RWPE2 (cell line): ENCODE measurements at regions not wholly inside any gene's neighbourhood (a gene's known extent, or its start where the extent isn't known, plus 50 kb on each side); places are given as distances from the start of the nearest gene placed in this dataset.

Experiments
- ATAC-seq: fragments of 200-7000 bp; cut with Tn5 transposase; 3 replicates; pipeline ENCODE4 v1.9.1; 2021; ENCODE audit warnings: low read depth
- DNase-seq: peaks from one replicate; pipeline ENCODE4 v3.0.0-alpha.2; 2020; ENCODE audit warnings: low spot score
- H3K27ac ChIP-seq: fragments of 450-650 bp; 2 replicates; pipeline ENCODE4 v1.5.1; 2017; ENCODE audit warnings: mild to moderate bottlenecking; ENCODE audit not compliant: poor library complexity, severe bottlenecking
- H3K27me3 ChIP-seq: fragments of 250-450 bp; sonication (Bioruptor Pico); 2 replicates; pipeline ENCODE4 v1.5.1; 2021; ENCODE audit warnings: mild to moderate bottlenecking, moderate library complexity; ENCODE audit not compliant: insufficient read depth, poor library complexity, severe bottlenecking
- H3K36me3 ChIP-seq: fragments of 250-450 bp; sonication (Bioruptor Pico); 2 replicates; pipeline ENCODE4 v1.5.1; 2020; ENCODE audit warnings: low read depth, mild to moderate bottlenecking, moderate library complexity
- H3K4me1 ChIP-seq: fragments of 250-450 bp; sonication (Bioruptor Pico); 2 replicates; pipeline ENCODE4 v1.5.1; 2021; ENCODE audit warnings: mild to moderate bottlenecking, moderate library complexity; ENCODE audit not compliant: insufficient read depth, poor library complexity, severe bottlenecking
- H3K4me3 ChIP-seq: fragments of 250-450 bp; sonication (Bioruptor Pico); 2 replicates; pipeline ENCODE4 v1.5.1; 2021; ENCODE audit warnings: mild to moderate bottlenecking, moderate library complexity; ENCODE audit not compliant: severe bottlenecking
- H3K9me3 ChIP-seq: fragments of 250-450 bp; sonication (Bioruptor Pico); 2 replicates; pipeline ENCODE4 v1.5.1; 2021; ENCODE audit warnings: mild to moderate bottlenecking, moderate library complexity; ENCODE audit not compliant: severe bottlenecking
- TF ChIP-seq, protein P1 (sequence below): fragments of 450-650 bp; IDR thresholded peaks from one replicate; pipeline ENCODE4 v1.5.1; 2017; ENCODE audit warnings: mild to moderate bottlenecking, moderate library complexity; ENCODE audit not compliant: poor library complexity, severe bottlenecking

GRCh38 chr5:124481419-124481818 lies 265.0 kb downstream of the ZNF608 start:
- Histone ChIP-seq H3K9me3 (no peaks in the 10 kb centered on the region), H3K36me3 (no peaks in the 10 kb centered on the region), H3K27ac (no peak overlapping the region), H3K4me3 (no peak overlapping the region), H3K27me3 (no peaks in the 10 kb centered on the region), H3K4me1 (no peaks in the 10 kb centered on the region)
- DNase-seq (no peak), ATAC-seq (no peak)
- TF ChIP-seq, protein P1, sequence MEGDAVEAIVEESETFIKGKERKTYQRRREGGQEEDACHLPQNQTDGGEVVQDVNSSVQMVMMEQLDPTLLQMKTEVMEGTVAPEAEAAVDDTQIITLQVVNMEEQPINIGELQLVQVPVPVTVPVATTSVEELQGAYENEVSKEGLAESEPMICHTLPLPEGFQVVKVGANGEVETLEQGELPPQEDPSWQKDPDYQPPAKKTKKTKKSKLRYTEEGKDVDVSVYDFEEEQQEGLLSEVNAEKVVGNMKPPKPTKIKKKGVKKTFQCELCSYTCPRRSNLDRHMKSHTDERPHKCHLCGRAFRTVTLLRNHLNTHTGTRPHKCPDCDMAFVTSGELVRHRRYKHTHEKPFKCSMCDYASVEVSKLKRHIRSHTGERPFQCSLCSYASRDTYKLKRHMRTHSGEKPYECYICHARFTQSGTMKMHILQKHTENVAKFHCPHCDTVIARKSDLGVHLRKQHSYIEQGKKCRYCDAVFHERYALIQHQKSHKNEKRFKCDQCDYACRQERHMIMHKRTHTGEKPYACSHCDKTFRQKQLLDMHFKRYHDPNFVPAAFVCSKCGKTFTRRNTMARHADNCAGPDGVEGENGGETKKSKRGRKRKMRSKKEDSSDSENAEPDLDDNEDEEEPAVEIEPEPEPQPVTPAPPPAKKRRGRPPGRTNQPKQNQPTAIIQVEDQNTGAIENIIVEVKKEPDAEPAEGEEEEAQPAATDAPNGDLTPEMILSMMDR, result no peak

GRCh38 chr5:124480964-124481363 lies 265.5 kb downstream of the ZNF608 start:
- DNase-seq (no peak), ATAC-seq (no peak)
- no peaks in the 10 kb centered on the region for H3K27me3 ChIP-seq
- H3K4me1 ChIP-seq, result no peaks in the 10 kb centered on the region
- H3K9me3 ChIP-seq, result no peaks in the 10 kb centered on the region
- no peak overlapping the region for H3K27ac ChIP-seq
- H3K4me3 ChIP-seq, result no peak overlapping the region
- TF ChIP-seq, protein P1, result no peak
- H3K36me3 ChIP-seq, result no peaks in the 10 kb centered on the region

DNA sequence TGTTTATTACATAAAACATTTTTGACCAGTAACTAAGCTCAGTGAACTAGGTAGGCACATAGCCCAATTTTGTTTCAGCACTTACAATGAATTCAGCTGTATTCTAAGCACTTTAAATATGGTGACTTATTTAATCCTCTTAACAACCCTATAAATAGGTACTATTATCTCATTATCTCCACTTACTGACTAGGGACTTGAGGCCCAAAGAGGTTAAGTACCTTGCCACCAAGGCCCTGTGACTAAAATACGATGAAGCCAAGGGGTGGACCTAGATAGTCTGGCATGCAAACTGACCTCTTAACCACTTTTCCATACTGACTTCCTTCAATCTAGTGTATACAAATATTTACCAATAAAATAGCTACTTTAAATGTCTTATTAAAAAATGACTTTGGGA lies 266.4 kb downstream of the ZNF608 start:
- TF ChIP-seq, protein P1, result no peak
- Histone ChIP-seq H3K4me1 (no peaks in the 10 kb centered on the region), H3K9me3 (no peaks in the 10 kb centered on the region)

GRCh38 chr5:124478264-124478663 lies 268.2 kb downstream of the ZNF608 start:
- Histone ChIP-seq H3K27me3 (no peaks in the 10 kb centered on the region), H3K4me3 (no peak overlapping the region), H3K9me3 (no peaks in the 10 kb centered on the region), H3K36me3 (no peaks in the 10 kb centered on the region), H3K27ac (no peak overlapping the region), H3K4me1 (no peaks in the 10 kb centered on the region)
- TF ChIP-seq, protein P1, result no peak
- no peak for ATAC-seq
- DNase-seq, result no peak

More for the DNA sequence above, 266.4 kb downstream of the ZNF608 start:
- no peak overlapping the region for H3K27ac ChIP-seq
- no peaks in the 10 kb centered on the region for H3K27me3 ChIP-seq
- DNase-seq (no peak), ATAC-seq (no peak)
- no peaks in the 10 kb centered on the region for H3K36me3 ChIP-seq
- no peak overlapping the region for H3K4me3 ChIP-seq

DNA sequence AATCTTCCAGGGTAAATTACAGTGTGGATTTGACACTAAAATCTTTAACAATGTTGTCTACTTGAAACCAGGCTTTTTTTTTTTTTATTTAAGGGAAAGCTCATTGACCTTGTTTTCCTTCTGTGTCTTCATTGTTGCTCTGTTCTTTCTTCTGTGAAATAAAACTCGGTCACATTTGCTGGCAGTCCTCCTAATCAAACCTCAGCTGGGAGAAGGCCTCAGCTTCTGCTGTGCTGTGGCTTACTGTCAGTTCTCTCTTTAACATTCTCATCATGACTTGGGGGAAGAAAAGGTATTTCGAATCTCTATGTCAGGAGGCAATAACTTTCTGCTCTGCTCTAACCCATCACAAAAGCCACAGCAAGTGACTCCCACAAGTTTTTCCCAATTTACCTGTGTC lies 268.9 kb downstream of the ZNF608 start:
- ATAC-seq (no peak), DNase-seq (no peak)
- Histone ChIP-seq H3K27ac (no peak overlapping the region), H3K4me3 (no peak overlapping the region), H3K9me3 (no peaks in the 10 kb centered on the region), H3K27me3 (no peaks in the 10 kb centered on the region), H3K4me1 (no peaks in the 10 kb centered on the region), H3K36me3 (no peaks in the 10 kb centered on the region)
- TF ChIP-seq, protein P1, result no peak
